HEK293 (cell line): ENCODE measurements at regions not wholly inside any gene's neighbourhood (a gene's known extent, or its start where the extent isn't known, plus 50 kb on each side); places are given as distances from the start of the nearest gene placed in this dataset.

Experiments
- ZNF133 ChIP-seq: fragments of 450-650 bp; formaldehyde crosslinking; IDR thresholded peaks from 2 replicates; pipeline ENCODE4 v1.5.1; 2016; ENCODE audit warnings: missing biosample characterization, missing genetic modification characterization
- ZNF16 ChIP-seq: fragments of 450-650 bp; formaldehyde crosslinking; IDR thresholded peaks from 2 replicates; pipeline ENCODE4 v1.5.1; 2016; ENCODE audit warnings: low read depth, missing biosample characterization, missing genetic modification characterization
- ZNF501 ChIP-seq: fragments of 450-650 bp; formaldehyde crosslinking; IDR thresholded peaks from 2 replicates; pipeline ENCODE4 v1.5.1; 2016; ENCODE audit warnings: missing biosample characterization, missing genetic modification characterization
- ZNF707 ChIP-seq: fragments of 450-650 bp; formaldehyde crosslinking; IDR thresholded peaks from 2 replicates; pipeline ENCODE4 v1.5.1; 2016; ENCODE audit warnings: missing biosample characterization, missing genetic modification characterization
- ZNF76 ChIP-seq: fragments of 450-650 bp; formaldehyde crosslinking; IDR thresholded peaks from 2 replicates; pipeline ENCODE4; 2016; ENCODE audit warnings: low read depth, missing biosample characterization, missing genetic modification characterization, borderline replicate concordance
- TF ChIP-seq, protein P1 (sequence below): fragments of 450-650 bp; formaldehyde crosslinking; IDR thresholded peaks from 2 replicates; pipeline ENCODE4 v1.5.1; 2016; ENCODE audit warnings: missing biosample characterization, missing genetic modification characterization
- TF ChIP-seq, protein P2 (sequence below): IDR thresholded peaks from 2 replicates; pipeline ENCODE4 v1.6.1; 2011; ENCODE audit warnings: mild to moderate bottlenecking, low read depth, low read length, borderline replicate concordance
- TF ChIP-seq, protein P3 (sequence below): fragments of 450-650 bp; formaldehyde crosslinking; IDR thresholded peaks from 2 replicates; pipeline ENCODE4 v1.5.1; 2016; ENCODE audit warnings: missing biosample characterization, missing genetic modification characterization
- TF ChIP-seq, protein P4 (sequence below): fragments of 450-650 bp; formaldehyde crosslinking; IDR thresholded peaks from 2 replicates; pipeline ENCODE4 v1.5.1; 2016; ENCODE audit warnings: missing biosample characterization, missing genetic modification characterization

DNA sequence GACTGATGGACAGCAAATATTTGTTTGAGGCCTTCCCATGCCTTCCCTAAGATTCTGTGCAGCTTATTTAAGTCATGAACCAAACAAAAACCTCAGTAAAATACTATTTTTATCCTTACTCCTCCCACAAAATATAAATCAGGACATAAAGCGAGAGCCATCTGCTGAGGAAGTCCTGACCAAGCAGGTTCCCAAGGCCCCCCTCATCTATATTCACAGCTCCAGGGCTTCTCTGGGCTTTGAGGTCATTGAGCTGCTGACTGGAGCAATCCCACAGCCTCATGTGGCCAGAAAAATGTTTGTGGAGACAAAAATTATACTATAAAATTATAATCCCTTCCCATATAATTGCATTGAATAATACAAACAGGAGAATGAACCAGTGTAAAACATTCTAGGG, 846.2 kb downstream of the ADGRL2 start:
- TF ChIP-seq, protein P1, sequence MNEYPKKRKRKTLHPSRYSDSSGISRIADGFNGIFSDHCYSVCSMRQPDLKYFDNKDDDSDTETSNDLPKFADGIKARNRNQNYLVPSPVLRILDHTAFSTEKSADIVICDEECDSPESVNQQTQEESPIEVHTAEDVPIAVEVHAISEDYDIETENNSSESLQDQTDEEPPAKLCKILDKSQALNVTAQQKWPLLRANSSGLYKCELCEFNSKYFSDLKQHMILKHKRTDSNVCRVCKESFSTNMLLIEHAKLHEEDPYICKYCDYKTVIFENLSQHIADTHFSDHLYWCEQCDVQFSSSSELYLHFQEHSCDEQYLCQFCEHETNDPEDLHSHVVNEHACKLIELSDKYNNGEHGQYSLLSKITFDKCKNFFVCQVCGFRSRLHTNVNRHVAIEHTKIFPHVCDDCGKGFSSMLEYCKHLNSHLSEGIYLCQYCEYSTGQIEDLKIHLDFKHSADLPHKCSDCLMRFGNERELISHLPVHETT (tag by site-specific recombination), result no peak
- no peak for TF ChIP-seq ZNF133
- TF ChIP-seq, protein P2, sequence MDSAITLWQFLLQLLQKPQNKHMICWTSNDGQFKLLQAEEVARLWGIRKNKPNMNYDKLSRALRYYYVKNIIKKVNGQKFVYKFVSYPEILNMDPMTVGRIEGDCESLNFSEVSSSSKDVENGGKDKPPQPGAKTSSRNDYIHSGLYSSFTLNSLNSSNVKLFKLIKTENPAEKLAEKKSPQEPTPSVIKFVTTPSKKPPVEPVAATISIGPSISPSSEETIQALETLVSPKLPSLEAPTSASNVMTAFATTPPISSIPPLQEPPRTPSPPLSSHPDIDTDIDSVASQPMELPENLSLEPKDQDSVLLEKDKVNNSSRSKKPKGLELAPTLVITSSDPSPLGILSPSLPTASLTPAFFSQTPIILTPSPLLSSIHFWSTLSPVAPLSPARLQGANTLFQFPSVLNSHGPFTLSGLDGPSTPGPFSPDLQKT, result no peak
- TF ChIP-seq, protein P3, sequence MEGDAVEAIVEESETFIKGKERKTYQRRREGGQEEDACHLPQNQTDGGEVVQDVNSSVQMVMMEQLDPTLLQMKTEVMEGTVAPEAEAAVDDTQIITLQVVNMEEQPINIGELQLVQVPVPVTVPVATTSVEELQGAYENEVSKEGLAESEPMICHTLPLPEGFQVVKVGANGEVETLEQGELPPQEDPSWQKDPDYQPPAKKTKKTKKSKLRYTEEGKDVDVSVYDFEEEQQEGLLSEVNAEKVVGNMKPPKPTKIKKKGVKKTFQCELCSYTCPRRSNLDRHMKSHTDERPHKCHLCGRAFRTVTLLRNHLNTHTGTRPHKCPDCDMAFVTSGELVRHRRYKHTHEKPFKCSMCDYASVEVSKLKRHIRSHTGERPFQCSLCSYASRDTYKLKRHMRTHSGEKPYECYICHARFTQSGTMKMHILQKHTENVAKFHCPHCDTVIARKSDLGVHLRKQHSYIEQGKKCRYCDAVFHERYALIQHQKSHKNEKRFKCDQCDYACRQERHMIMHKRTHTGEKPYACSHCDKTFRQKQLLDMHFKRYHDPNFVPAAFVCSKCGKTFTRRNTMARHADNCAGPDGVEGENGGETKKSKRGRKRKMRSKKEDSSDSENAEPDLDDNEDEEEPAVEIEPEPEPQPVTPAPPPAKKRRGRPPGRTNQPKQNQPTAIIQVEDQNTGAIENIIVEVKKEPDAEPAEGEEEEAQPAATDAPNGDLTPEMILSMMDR (tag by site-specific recombination), result no peak
- TF ChIP-seq, protein P4, sequence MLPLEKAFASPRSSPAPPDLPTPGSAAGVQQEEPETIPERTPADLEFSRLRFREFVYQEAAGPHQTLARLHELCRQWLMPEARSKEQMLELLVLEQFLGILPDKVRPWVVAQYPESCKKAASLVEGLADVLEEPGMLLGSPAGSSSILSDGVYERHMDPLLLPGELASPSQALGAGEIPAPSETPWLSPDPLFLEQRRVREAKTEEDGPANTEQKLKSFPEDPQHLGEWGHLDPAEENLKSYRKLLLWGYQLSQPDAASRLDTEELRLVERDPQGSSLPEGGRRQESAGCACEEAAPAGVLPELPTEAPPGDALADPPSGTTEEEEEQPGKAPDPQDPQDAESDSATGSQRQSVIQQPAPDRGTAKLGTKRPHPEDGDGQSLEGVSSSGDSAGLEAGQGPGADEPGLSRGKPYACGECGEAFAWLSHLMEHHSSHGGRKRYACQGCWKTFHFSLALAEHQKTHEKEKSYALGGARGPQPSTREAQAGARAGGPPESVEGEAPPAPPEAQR (tag by site-specific recombination), result no peak
- TF ChIP-seq ZNF707 (tag by site-specific recombination), result no peak
- no peak for TF ChIP-seq ZNF501 (tag by site-specific recombination)
- TF ChIP-seq ZNF16 (tag by site-specific recombination), result no peak
- TF ChIP-seq ZNF76, result no peak
